GM21737 (cell line): ENCODE measurements at regions not wholly inside any gene's neighbourhood (a gene's known extent, or its start where the extent isn't known, plus 50 kb on each side); places are given as distances from the start of the nearest gene placed in this dataset.

Experiments used
- ATAC-seq: cut with Tn5 transposase; IDR thresholded peaks from one replicate; pipeline ENCODE4 v1.9.1; 2021; ENCODE audit warnings: mild to moderate bottlenecking, moderate library complexity; ENCODE audit not compliant: unreplicated experiment

DNA sequence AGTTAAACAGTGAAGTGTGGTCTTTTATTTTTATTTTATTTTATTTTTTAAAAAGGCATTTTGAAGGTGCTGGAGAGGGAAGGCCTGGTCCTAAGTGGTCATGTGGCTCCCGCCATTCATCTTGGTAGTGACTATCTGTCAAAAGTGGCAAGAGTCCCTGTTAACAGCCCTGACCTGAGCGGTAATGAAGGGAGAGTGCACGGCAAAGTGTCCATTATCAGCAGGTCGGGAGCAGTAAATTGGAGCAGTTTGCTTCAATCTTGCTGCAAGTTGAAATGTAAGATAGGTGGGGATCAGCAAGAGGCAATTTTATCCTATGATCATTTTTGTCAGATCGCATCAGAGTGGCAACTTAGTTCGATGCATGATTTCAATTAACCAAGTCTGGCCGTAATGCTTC is 227.4 kb upstream of the SP4 start:
- no peak for ATAC-seq

GRCh38 chr7:21214657-21215056 is 213.2 kb upstream of the SP4 start:
- ATAC-seq = no peak

DNA sequence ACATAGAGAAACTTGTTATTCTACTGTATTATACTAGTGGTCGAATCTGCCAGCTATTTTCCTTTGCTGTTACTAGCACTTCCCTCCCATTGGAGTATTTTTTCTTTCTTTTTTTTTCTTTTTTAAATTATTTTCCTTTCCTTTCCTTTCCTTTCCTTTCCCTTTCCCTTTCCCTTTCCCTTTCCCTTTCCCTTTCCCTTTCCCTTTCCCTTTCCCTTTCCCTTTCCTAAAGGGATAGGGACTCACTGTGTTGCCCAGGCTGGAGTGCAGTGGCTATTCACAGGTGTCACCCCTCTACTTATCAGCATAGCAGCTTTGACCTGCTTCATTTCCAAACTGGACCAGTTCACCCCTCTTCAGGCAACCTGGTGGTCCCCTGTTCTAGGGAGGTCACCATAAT is 212.6 kb upstream of the SP4 start:
- ATAC-seq = no peak

DNA sequence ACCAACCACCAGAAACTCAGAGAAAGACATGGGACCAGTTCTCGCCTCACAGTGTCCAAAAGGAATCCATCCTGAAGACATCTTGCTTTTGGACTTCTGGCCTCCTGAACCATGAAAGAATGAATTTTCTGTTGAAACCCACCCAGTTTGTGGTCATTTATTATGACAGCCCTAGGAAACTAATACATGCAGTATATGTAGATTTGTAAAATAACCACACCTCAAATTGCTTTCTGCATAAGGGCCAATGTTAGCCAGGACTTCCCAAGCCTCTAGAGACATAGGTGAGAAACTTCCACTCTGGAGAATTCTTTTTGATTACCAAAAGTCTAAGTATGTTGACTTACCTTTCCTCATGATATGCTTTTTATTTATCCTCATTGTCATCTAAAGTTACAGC is 210.5 kb upstream of the SP4 start:
- no peak for ATAC-seq

- no peak for ATAC-seq
These were observed 209.7 kb upstream of the SP4 start for GRCh38 chr7:21218155-21218554.

DNA sequence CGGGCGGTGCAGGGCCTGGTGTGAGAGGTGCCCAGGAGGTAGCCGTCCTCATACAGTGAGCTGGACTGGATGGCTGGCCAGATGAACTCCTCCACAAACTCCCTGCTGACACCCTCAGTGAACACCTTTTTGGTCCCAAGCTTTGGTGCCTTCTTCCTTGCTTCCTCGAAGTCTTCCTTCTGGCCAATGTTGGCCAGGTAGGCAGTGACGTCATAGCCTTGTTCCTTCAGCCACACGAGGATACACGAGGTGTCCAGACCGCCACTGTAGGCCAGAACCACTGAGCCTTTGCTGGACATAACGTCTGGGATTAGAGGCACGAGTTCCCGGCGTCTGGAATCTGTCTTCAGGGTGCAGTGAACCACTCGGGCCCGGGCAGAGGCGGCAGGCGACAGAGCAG is 206.8 kb upstream of the SP4 start:
- ATAC-seq = no peak

- no peak for ATAC-seq
These were observed 189.3 kb upstream of the SP4 start for GRCh38 chr7:21238400-21239116.

DNA sequence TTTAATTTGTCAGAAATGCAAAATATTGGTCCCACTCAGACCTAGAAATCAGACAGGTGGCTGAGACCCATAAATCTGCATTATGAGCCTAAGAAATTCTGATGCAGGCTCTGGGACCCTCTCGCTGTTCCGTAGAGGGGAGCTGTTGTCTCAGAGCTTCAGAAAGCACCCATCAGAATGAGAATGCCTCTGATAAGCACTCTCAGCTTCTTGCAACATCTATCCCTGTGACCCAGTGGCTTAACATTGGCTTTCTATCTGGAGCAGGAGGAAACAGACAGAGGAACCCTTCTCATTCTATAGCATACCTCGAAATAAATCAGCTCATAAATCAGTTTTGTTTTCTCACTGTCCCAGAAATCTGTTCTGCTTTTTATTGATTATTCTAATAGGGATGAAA is 184.6 kb upstream of the SP4 start:
- ATAC-seq = no peak

DNA sequence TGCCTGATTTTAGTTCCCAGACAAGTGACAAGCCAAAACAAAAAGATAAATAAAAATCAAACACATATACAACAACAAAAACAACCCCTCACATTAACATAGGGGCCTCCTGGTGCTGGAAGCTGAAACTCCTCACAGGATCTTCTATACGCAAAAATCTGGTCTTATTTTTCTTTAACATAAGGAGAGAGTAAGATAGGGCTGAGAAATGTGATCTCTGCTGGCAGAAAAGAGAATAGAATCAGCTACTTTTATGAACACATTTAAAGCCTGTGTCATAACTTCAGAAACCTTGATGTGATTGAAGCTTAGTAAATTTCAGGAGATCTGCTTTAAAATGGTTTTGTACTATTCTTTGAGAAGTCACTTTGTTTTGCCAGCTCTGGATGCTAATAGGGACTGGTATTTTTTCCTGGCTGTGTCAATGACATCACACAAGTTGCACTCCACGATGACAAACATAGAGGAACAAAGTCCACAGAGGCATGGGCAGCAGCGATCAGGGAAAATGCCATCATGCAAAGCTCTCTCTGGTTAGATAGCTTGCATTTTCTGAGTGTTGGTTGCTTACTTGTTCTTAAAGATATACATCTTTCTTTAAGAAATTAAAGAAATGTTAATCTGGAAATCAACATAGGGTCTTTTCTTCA is 176.6 kb upstream of the SP4 start:
- ATAC-seq = no peak

- ATAC-seq = no peak
These were observed 173.9 kb upstream of the SP4 start for GRCh38 chr7:21253740-21254687.

GRCh38 chr7:21256310-21256877 is 171.5 kb upstream of the SP4 start:
- ATAC-seq = no peak

DNA sequence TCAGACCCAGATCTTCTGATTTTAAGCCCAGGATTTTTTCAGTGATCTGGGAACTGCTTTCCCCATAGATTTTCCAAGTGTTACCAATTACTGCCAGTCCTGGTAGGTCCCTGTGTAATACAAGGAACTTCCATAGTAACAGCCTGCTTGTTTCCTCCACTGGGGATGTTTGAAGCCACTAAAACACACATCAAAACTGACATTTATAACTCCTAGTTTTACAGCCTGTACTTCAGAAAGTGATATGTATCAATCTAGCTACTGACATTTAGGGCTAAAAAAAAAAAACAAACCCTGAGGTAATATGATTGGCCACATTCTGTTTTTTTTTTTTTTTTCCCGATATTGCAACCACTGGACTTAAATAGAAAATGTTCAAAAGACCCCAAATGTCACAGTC is 166.9 kb upstream of the SP4 start:
- ATAC-seq = no peak

- ATAC-seq = no peak
These were observed 166.0 kb upstream of the SP4 start for GRCh38 chr7:21261627-21262594.

DNA sequence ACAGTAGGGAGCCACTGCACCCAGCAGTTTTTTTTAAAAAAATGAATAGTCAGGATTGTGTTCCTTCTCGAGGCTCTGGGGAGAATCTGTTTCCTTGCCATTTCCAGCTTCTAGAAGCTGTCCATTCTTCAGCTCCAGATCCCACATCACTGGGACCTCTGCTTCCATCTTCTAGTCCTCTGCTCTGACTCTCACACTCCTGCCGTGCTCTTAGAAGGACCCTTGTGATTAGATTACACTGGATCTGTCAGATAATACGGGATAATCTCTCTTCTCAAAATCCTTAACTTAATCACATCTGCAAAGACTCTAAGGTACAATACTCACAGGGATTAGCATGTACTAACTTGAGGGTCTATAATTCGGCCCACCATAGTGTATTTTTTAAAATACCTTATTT is 158.9 kb upstream of the SP4 start:
- ATAC-seq = no peak

GRCh38 chr7:21276471-21277035 is 151.3 kb upstream of the SP4 start:
- ATAC-seq = no peak

- ATAC-seq = no peak
These were observed 148.9 kb upstream of the SP4 start for GRCh38 chr7:21278944-21279343.

- no peak for ATAC-seq
These were observed 146.7 kb upstream of the SP4 start for GRCh38 chr7:21281193-21281592.

GRCh38 chr7:21293771-21294170 is 134.1 kb upstream of the SP4 start:
- no peak for ATAC-seq

GRCh38 chr7:21299766-21300165 is 128.1 kb upstream of the SP4 start:
- ATAC-seq = no peak

DNA sequence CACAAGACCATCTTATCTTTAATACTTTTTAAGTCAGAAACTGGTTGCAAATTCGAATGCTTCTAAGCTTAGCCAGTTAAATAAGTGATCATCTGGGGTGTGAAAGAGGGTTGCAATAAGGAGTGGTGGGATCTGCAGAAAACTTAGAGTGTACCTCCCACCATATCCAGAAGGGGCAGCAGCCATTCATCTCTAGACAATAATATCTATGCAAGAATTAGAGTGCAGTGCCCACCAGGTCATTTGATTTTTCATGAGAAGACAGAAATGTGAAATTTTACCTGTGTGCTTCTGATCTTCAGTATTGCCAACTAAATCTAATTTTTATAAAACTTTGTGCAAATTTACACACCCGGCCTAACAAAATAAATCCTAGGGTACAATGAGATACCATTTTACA is 127.2 kb upstream of the SP4 start:
- ATAC-seq = no peak
